Hematopoietic multipotent progenitor cell treated with erythropoietin and hydrocortisone succinate and interleukin-3 and kit ligand, for 15 days (in vitro differentiated cells): ENCODE measurements at regions not wholly inside any gene's neighbourhood (a gene's known extent, or its start where the extent isn't known, plus 50 kb on each side); places are given as distances from the start of the nearest gene placed in this dataset.
"Not testable (repeated sequence)": the region's sequence is repeated elsewhere in the genome, so short reads cannot be mapped to it uniquely, and the experiment has no call there.

ENCODE experiments used
- DNase-seq: peaks from one replicate; pipeline ENCODE4 v3.0.0-alpha.2; 2015; ENCODE audit warnings: low spot score

DNA sequence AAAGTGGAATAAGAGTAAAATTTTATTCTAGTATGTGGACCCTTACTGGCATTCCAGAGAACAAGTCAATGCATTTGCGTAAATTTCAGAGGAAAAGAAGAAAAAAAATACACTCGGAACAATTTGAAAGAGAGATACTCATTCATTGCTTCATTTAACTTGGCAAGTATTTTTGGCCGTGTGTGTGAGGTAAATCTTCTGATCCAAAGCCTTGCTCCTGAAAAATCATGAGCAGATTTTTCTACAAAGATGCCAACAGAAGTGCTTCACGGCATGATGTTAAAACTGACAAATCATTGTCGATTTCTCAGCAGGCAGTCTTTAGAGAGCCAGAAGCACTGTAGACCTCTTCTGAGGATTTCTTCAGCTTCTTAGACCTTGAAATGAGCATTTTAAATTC is 194.0 kb downstream of the COX18 start:
- no peak for DNase-seq

DNA sequence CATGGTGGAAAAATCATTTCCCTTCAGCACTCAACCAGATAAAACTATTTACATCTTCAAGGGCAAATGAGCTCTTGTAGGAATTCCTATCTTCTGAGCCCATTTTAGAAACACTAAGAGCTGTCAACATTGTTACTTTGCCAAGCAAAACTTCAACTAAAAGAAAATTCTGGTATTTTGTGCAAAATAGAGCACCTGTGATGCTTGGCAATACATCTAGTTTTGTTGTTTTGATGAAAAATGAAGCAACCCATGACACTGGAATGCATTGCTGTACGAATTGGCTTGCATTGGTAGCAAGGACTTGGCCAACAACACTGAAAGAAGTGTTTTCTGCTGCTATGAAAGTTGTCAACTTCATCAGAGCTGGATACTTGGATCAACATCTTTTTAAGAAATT is 194.4 kb downstream of the COX18 start:
- no peak for DNase-seq

DNA sequence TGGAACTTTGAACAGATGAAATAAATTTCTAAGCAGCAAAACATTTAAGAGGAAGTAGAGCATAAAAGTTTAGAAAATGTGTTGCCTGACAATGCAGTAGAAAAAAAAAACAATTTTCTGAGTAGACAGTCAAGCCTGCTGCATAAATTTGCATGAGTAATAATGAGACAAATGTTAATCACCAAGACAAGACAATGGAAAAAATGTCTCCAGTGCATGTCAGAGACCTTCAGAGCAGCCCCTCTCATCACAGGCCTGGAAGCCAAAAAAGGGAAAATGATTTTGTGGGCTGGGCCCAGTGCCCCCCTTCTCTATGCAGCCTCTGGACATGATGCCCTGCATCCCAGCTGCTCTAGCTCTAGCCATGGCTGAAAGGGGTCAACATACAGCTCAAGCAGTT is 204.6 kb downstream of the COX18 start:
- DNase-seq, result no peak

- not testable (repeated sequence) for DNase-seq
These were observed 205.2 kb downstream of the COX18 start for GRCh38 chr4:72864277-72864676.

DNA sequence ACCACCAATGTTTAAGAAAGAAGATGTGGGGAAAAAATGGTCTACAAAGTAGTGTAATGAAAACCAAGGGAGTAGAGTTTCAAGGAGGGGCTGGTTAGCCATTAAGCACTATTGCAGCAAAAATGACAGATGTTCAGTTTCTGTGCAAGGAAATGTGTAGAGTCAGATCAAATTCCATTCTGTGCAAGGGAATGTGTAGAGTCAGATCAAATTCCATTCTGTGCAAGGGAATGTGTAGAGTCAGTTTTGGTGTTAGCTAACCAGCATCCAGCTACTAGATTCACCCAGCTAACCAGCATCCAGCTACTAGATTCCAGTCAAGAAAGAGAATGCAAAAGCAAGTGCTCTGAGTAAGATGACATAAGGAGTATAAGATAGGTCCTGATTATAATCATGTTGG is 208.8 kb downstream of the COX18 start:
- no peak for DNase-seq

GRCh38 chr4:72858328-72858727 is 211.2 kb downstream of the COX18 start:
- DNase-seq, result no peak

DNA sequence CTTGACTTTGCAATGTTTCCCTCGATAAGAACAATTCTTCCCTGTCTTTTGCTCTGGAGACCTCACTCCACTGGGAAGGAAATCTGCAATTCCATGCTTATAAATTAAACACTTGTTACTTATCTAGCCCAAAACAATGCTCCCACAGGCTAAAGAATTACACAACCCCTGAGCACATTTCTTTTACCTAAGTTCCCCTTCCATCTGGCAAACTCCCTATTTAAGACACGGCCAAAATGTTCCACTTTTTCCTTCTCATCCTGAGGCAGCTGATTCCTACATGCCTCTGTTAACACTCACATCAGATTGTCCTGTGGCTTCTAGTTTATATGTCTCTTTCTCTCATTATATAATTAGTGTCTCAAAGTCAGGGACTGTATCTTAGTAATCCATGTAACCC is 211.7 kb downstream of the COX18 start:
- no peak for DNase-seq

- no peak for DNase-seq
These were observed 212.3 kb downstream of the COX18 start for GRCh38 chr4:72857216-72857615.

DNA sequence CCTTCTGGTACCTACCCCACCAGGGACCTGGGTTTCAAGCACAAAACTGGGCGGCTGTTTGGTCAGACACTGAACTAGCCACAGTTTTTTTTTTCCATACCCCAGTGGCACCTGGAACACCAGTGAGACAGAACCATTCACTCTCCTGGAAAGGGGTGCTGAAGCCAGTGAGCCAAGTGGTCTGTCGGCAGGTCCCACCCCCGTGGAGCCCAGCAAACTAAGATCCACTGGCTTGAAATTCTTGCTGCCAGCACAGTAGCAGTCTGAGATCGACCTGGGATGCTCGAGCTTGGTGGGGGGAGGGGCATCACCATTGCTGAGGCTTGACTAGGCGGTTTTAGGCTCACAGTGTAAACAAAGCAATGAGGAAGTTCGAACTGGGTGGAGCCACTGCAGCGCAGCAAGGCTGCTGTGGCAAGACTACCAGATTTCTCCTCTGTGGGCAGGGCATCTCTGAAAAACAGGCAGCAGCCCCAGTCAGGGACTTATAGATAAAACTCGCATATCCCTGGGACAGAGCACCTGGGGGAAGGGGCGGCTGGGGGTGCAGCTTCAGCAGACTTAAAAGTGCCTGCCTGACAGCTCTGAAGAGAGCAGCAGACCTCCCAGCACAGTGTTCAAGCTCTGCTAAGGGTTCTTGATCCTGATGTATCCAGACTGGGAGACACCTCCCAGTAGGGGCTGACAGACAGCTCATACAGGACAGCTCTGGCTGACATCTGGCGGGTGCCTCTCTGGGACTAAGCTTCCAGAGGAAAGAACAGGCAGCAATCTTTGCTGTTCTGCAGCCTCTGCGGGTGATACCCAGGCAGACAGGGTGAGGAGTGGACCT is 223.0 kb downstream of the COX18 start:
- no peak for DNase-seq

DNA sequence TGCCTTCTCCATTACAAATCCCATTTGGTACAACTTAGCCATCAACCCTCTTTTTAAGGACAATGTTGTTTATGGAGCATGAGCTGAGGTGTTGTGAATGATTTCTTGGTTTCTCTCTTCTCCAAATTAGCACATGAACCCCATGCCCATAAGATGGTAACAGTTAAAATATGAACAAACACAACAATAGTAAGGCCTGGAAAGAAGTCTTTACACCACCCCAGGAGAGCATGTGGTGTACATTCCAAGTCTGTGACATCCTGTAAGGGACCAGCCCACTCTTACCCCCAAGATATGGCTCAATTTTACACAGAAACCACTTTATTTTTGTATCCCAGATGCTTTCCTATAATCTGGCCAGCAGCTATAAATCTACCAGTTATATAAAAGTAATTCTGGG is 226.1 kb downstream of the COX18 start:
- DNase-seq, result no peak

GRCh38 chr4:72842323-72842722 is 227.2 kb downstream of the COX18 start:
- no peak for DNase-seq

GRCh38 chr4:72840166-72840565 is 229.3 kb downstream of the COX18 start:
- DNase-seq, result not testable (repeated sequence)

DNA sequence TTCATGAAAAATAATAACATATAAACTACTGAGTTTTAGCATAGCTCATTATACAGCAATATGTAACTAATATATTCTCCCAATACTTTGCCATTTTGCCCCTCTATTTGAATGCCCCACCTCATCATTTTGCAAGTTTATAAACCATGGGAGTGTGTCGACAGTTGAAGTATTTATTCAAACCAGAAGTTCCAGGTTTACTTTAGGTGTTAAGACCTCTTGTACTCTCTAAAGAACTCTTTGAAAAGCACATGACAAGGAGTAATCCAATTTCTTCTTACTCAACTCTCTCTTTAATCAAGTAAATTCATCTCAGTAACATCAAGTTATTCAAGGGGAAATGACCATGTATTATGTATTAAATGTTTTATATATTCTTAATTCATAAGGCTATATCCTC is 240.7 kb downstream of the COX18 start:
- no peak for DNase-seq

DNA sequence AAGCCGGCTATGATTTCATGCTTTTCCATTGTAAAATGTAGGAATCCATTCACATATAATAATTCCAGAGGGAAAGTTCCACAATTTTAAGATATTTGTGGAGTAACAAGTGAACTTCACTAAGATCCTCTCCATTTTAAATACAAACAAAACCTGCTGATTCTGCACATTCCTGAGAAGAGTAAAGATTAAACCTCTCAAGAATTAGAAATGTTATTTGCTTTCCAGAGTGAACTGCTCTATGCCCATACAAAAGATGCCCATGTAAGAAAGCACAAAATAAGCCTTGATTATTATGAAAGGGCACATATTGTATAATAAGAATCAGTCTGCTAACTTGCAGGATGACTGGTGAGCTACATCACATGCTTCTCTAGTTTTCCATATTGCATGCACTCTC is 241.5 kb downstream of the COX18 start:
- no peak for DNase-seq

DNA sequence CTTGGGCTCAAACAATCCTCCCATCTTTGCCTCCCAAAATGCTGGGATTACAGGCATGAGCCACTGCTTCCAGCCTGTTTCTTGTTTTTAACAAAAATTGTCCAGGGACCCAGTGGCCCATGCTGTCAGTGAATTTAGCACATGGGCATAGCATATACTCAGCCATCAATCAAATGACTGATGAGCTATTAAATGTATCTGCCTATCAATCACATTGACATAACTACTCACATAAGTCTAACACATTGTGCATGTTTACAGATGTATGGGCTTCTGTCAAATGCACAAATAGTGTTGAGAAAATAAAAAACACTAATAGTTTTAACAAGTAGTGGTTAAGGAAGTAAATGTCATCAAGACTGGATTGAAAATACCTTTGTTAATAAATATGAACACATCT is 249.4 kb downstream of the COX18 start:
- no peak for DNase-seq

GRCh38 chr4:72817012-72817411 is 248.0 kb upstream of the ADAMTS3 start:
- DNase-seq, result no peak

DNA sequence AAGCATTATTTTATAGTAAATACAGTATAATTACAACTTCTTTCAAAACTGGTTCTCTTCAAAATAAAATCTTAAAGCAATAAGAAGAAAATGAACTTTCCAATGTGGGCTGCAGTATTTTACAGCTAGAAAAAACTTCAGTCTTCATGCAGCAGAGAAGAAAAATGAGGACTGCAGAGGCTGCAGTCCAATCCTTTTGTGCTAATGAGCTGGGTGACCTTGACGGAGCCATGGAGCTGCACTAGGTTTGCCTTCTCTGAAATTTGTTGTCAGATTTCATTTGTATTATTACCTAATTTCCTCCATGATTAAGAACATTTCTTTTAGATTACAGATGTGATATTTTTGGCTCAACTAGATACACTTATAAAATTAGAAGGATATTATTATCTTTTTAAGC is 245.2 kb upstream of the ADAMTS3 start:
- DNase-seq, result no peak

DNA sequence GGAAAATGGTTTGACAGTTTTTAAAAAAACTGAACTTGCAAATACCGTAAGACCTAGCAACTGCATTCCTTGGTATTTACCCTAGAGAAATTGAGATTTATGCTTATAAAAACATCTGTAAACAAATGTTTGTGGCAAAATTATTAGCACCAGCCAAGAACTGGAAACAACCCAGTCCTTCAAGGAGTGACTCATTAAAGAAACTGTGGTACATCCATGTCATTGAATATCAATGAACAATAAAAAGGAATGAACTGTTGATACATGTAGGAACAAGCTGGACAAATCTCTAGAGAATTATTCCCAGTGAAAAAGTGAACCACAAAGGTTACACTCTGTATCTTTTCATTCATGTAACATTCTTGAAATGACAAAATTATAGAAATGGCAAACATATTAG is 240.2 kb upstream of the ADAMTS3 start:
- DNase-seq, result no peak

DNA sequence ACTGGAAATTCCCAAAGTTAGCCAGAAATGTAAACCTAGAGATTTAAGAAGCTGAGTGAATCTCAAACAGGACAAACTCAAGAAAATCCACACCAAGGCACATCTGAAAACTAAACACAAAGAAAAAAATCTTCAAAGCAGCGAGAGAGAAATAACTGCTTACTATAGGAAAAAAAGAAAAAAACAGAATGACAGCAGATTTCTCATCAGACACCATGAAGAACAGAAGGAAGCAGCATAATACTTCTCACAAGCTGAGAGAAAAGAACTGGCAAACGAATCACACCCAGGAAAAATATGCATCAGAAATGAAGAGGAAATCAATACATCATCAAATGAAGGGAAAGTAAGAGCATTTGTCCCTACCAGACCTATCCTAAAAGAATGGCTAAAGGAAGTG is 236.3 kb upstream of the ADAMTS3 start:
- DNase-seq, result no peak

DNA sequence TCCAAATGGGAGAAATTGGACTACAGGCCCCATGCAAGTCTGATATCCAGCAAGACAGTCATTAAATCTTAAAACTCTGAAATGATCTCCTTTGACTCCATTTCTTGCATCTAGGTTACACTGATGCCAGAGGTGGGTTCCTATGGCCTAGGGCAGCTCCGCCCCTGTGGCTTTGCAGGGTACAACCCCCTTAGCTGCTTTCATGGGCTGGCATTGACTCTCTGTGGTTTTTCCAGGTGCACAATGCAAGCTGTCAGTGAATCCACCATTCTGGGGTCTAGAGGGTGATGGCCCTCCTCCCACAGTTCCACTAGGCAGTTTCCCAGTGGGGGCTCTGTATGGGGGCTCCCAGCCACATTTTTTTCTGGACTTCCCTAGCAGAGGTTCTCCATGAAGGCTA is 228.5 kb upstream of the ADAMTS3 start:
- no peak for DNase-seq

DNA sequence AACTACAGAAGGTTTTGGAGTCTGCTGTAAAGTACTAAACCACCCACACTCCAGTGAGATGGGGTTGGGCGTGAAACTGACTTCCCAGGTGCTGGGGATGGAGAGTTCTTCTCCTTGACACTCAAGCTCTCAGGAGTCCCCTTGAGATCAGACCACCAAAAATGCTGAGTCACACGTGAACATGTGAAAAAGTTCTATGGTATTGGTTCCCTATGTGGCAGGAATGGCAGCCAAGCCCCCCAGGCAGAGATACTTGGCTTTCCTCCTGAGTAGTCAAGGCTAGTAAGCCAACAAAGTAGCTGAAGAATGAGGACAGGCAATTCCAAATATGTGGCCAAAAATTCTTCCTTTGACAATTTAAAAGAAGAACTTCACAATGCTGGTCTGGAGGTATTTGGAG is 222.0 kb upstream of the ADAMTS3 start:
- DNase-seq, result no peak

DNA sequence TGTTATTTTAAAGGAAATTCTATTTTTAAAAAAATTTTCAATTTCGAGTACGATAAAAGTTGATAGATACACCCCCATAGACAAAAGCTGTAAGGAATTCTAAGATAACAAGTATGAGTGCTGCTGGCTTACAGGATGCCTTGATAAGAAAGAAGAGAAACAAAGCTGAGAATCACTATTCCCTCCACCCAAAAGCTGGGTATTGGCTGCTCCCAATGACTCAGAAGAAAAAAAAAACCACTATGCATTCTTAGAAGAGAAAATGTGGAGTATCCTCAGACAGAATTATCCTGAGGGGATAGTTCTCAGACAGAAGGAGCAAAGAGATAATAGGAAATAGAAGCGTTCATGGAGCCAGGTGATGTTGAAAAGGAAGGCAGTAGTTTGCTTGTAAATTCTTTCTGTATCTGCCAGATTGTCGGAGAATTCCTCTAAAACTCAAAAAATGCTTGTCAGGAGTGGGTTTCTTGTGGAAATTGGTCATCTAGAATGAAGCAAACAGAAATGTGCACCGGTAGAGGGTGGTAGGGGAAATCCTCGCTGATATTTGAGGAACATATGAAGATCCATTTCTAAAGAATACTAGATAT is 217.5 kb upstream of the ADAMTS3 start:
- DNase-seq, result no peak

DNA sequence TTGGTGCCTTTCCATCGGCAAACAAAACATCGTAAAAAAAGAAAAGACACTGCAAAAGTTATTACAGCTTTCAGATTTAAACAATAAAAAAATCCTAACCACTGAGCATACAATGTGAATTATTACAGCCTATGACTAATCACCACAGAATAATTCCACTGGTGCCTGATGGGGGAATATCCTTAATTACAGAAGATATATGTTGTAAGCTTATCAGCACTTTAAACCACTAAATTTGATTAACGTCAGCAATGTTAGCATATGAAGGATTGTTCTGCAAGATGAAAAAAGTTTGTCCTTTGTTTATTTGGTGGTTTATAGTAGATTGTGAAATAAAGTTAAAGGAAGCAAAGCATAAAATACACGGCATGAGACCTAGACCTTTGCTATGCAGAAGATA is 210.2 kb upstream of the ADAMTS3 start:
- no peak for DNase-seq

DNA sequence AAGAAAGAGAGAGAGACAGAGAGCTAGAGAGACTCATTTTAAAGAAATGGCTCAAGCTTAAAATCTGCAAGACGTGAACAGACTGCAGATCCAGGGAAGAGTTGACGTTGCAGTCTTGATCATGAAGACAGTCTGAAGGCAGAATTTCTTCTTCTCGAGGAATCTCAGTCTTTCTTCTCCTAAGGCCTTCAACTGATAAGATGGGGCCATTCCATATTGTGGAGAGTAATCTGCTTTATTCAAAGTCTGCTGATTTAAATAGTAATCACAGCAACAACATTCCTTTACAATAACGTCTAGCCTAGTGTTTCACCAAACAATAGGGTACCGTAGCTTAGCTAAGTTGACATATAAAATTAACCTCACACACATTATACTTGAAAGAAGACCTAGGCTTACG is 208.4 kb upstream of the ADAMTS3 start:
- DNase-seq, result no peak
